HepG2 (cell line): ENCODE measurements at regions not wholly inside any gene's neighbourhood (a gene's known extent, or its start where the extent isn't known, plus 50 kb on each side); places are given as distances from the start of the nearest gene placed in this dataset.

ENCODE experiments used
- ATAC-seq: fragments of 200-7000 bp; cut with Tn5 transposase; 3 replicates; pipeline ENCODE4 v1.9.1; 2020; ENCODE audit warnings: mild to moderate bottlenecking, moderate library complexity
- BruUV-seq: library from RNA; stranded (reverse); fragments of 400-500 nt; replicated peaks from 2 replicates; lab custom pipeline; 2021; lab: Mats Ljungman, UMichigan
- CTCF ChIA-PET: fragments of 300-600 bp; formaldehyde crosslinking; extraction: SDS; loops from one replicate; lab custom pipeline; 2021; ENCODE audit warnings: low total read pairs, inconsistent platforms, low intra/inter-chr PET ratio; lab: Yijun Ruan, JAX
- POLR2A ChIA-PET: fragments of 350-600 bp; sonication (Branson Sonifier 250); formaldehyde crosslinking; loops from one replicate; lab custom pipeline; 2020; ENCODE audit warnings: antibody characterized with exemption, inconsistent platforms; lab: Yijun Ruan, JAX
- DNase-seq: peaks from one replicate; pipeline ENCODE4 v3.0.0-alpha.2; 2015; ENCODE audit warnings: low spot score
- FAIRE-seq: peaks from 3 replicates; lab custom pipeline; 2011; peaks lifted over from hg19 to GRCh38; lab: Jason Lieb, UNC
- H2AFZ ChIP-seq: one replicate; pipeline ENCODE4 v1.6.1; 2011; ENCODE audit warnings: low read length, inconsistent platforms
- H3K27ac ChIP-seq: fragments of 300-600 bp; 3 replicates; pipeline ENCODE4 v1.8.0; 2011; ENCODE audit warnings: mixed run types, mild to moderate bottlenecking, mixed read lengths, low read length, inconsistent platforms; ENCODE audit not compliant: insufficient read depth; ENCODE audit errors: extremely low read length
- H3K27me3 ChIP-seq, 2 experiments: fragments of 200-600 bp in 1 of 2; 2 replicates in 1 of 2; 3 replicates in 1 of 2; pipeline versions ENCODE4 v1.6.0 to v1.8.0; 2011; ENCODE audit warnings: low read length in 2 of 2, mild to moderate bottlenecking in 2 of 2, moderate library complexity in 2 of 2, inconsistent platforms in 1 of 2; ENCODE audit not compliant: insufficient read depth in 2 of 2, control insufficient read depth in 1 of 2
- H3K36me3 ChIP-seq, 2 experiments: fragments of 200-600 bp in 1 of 2; replicated peaks in 1 of 2; 2 replicates in 1 of 2; 3 replicates in 1 of 2; pipeline versions ENCODE4 v1.5.1 to v1.8.0; 2011; ENCODE audit warnings: low read length in 2 of 2, inconsistent platforms in 1 of 2; ENCODE audit not compliant: insufficient read depth in 2 of 2, control insufficient read depth in 1 of 2
- H3K4me1 ChIP-seq: 2 replicates; pipeline ENCODE4 v1.5.1; 2012; ENCODE audit warnings: low read length, inconsistent platforms; ENCODE audit not compliant: insufficient read depth
- H3K4me2 ChIP-seq: 2 replicates; pipeline ENCODE4 v1.6.0; 2011; ENCODE audit warnings: low read depth, low read length, inconsistent platforms
- H3K4me3 ChIP-seq, 3 experiments: fragments of 200-600 bp in 1 of 3; sonication (generic), shearing (Covaris generic) in 1 of 3; replicated peaks in 1 of 3; 2 replicates each; pipeline ENCODE4 v1.5.1; 2011 to 2016; ENCODE audit warnings: low read length in 3 of 3, inconsistent platforms in 2 of 3, low read depth in 2 of 3, mild to moderate bottlenecking in 2 of 3, control low read depth in 1 of 3, mixed read lengths in 1 of 3; ENCODE audit not compliant: insufficient read depth in 1 of 3
- H3K79me2 ChIP-seq: one replicate; pipeline ENCODE4 v1.6.1; 2011; ENCODE audit warnings: low read length, inconsistent platforms; ENCODE audit not compliant: insufficient read depth
- H3K9ac ChIP-seq: 2 replicates; pipeline ENCODE4 v1.6.0; 2011; ENCODE audit warnings: mild to moderate bottlenecking, low read depth, low read length, inconsistent platforms; ENCODE audit not compliant: insufficient read depth
- H3K9me3 ChIP-seq: 2 replicates; pipeline ENCODE4 v1.5.1; 2012; ENCODE audit warnings: mild to moderate bottlenecking, low read length
- H4K20me1 ChIP-seq: 2 replicates; pipeline ENCODE4 v1.6.0; 2011; ENCODE audit warnings: inconsistent platforms, mild to moderate bottlenecking, low read length, moderate library complexity; ENCODE audit not compliant: insufficient read depth
- ARID2 ChIP-seq: sonication (generic); formaldehyde crosslinking; IDR thresholded peaks from 2 replicates; pipeline ENCODE4 v1.8.1; 2022; ENCODE audit warnings: mild to moderate bottlenecking, missing genetic modification reagents, borderline replicate concordance
- BCL6 ChIP-seq: IDR thresholded peaks from 2 replicates; pipeline ENCODE4 v1.6.1; 2016; ENCODE audit warnings: missing genetic modification reagents, missing compliant biosample characterization
- EHMT2 ChIP-seq: fragments of 200-600 bp; sonication (generic); IDR thresholded peaks from 2 replicates; pipeline ENCODE4 v1.7.0; 2017; ENCODE audit warnings: antibody characterized with exemption, low read depth, low read length, borderline replicate concordance
- ESRRA ChIP-seq: sonication (generic); formaldehyde crosslinking; IDR thresholded peaks from 2 replicates; pipeline ENCODE4 v1.5.1; 2020; ENCODE audit warnings: mild to moderate bottlenecking, low read depth, missing genetic modification reagents
- MAFK ChIP-seq, 2 experiments: IDR thresholded peaks in 1 of 2; conservative IDR thresholded peaks in 1 of 2; 2 replicates each; pipeline ENCODE4 v1.6.1; 2011; ENCODE audit warnings: improper control_type of control experiment in 2 of 2, low read length in 2 of 2
- TEAD2 ChIP-seq: sonication (generic); formaldehyde crosslinking; IDR thresholded peaks from 2 replicates; pipeline ENCODE4 v1.9.0; 2021; ENCODE audit warnings: missing genetic modification reagents
- TOE1 ChIP-seq: sonication (generic); formaldehyde crosslinking; IDR thresholded peaks from 2 replicates; pipeline ENCODE4 v1.4.0; 2020; ENCODE audit warnings: mild to moderate bottlenecking, missing genetic modification reagents
- ZMYM3 ChIP-seq: sonication (generic); formaldehyde crosslinking; IDR thresholded peaks from 2 replicates; pipeline ENCODE4 v1.5.1; 2020; ENCODE audit warnings: mild to moderate bottlenecking, missing genetic modification reagents
- ZNF549 ChIP-seq: sonication (generic); formaldehyde crosslinking; IDR thresholded peaks from 2 replicates; pipeline ENCODE4 v1.5.0; 2020; ENCODE audit warnings: missing genetic modification reagents
- in situ Hi-C: cut with HindIII; loops from 2 replicates; pipeline ENCODE4 v1.10.0; 2017; ENCODE audit warnings: low pct_unique_long_range_greater_than_20kb; ENCODE audit not compliant: extremely low pct_ligation_motif_present
- intact Hi-C: fragments of 100-400 bp; cut with micrococcal nuclease; formaldehyde crosslinking; loops from one replicate; pipeline ENCODE4 v1.10.0; 2022; ENCODE audit not compliant: unreplicated experiment
- TF ChIP-seq, protein P1 (sequence below): sonication (generic); formaldehyde crosslinking; IDR thresholded peaks from 2 replicates; pipeline ENCODE4 v1.4.0; 2020; ENCODE audit warnings: mild to moderate bottlenecking, missing genetic modification reagents
- TF ChIP-seq, protein P2 (sequence below): sonication (generic); formaldehyde crosslinking; IDR thresholded peaks from 2 replicates; pipeline ENCODE4 v1.5.0; 2020; ENCODE audit warnings: mild to moderate bottlenecking, missing genetic modification reagents
- TF ChIP-seq, protein P3 (sequence below): sonication (generic); formaldehyde crosslinking; IDR thresholded peaks from 2 replicates; pipeline ENCODE4 v1.8.0; 2022; ENCODE audit warnings: missing genetic modification reagents, mild to moderate bottlenecking, inconsistent platforms, borderline replicate concordance
- TF ChIP-seq, protein P4 (sequence below): sonication (generic); formaldehyde crosslinking; IDR thresholded peaks from 2 replicates; pipeline ENCODE4 v1.4.0; 2020; ENCODE audit warnings: missing genetic modification reagents, low read depth, mild to moderate bottlenecking, borderline replicate concordance
- TF ChIP-seq, protein P5 (sequence below): sonication (generic); formaldehyde crosslinking; IDR thresholded peaks from 2 replicates; pipeline ENCODE4 v1.8.1; 2023; ENCODE audit warnings: mild to moderate bottlenecking, missing genetic modification reagents, borderline replicate concordance

DNA sequence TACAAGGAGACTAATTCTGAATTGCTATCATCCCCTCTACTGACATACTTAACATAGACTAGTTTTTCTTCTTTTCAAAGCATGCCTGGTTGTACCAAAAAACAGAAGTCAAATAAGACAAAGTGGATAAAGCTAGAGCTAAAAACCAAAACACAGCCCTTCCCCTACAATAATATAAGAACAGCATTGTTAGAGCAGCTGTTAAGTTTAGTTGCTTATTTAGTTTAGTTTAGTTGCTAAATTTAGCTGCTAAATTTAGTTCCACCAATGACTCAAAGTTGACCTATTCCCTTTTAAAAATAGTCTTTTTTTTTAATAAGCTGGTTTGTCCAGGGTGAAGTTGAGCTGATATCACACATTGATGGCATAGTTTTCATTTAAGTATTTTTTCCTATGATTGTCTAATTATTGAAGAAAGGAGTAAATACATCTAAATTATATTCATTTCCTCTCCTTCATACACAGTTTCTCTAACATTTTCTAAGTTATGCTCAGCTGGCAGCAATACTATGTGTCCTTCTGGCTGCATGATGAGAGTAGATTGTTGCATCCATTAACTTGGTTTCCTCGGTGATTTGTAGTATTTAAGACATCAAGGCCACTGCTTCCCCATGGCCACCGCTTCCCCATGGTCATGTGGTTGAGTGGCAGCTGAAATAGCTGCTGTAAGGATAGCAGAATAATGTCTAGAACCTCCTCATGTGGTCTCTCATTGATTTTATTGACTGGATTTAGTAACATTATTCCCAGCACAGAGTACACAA lies 718.6 kb upstream of the NECTIN3 start (continued):
- TF ChIP-seq TOE1 (CRISPR knock-in tag) = no peak
- TF ChIP-seq, protein P1, sequence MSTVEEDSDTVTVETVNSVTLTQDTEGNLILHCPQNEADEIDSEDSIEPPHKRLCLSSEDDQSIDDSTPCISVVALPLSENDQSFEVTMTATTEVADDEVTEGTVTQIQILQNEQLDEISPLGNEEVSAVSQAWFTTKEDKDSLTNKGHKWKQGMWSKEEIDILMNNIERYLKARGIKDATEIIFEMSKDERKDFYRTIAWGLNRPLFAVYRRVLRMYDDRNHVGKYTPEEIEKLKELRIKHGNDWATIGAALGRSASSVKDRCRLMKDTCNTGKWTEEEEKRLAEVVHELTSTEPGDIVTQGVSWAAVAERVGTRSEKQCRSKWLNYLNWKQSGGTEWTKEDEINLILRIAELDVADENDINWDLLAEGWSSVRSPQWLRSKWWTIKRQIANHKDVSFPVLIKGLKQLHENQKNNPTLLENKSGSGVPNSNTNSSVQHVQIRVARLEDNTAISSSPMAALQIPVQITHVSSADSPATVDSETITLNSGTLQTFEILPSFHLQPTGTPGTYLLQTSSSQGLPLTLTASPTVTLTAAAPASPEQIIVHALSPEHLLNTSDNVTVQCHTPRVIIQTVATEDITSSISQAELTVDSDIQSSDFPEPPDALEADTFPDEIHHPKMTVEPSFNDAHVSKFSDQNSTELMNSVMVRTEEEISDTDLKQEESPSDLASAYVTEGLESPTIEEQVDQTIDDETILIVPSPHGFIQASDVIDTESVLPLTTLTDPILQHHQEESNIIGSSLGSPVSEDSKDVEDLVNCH (CRISPR knock-in tag) = no peak

DNA sequence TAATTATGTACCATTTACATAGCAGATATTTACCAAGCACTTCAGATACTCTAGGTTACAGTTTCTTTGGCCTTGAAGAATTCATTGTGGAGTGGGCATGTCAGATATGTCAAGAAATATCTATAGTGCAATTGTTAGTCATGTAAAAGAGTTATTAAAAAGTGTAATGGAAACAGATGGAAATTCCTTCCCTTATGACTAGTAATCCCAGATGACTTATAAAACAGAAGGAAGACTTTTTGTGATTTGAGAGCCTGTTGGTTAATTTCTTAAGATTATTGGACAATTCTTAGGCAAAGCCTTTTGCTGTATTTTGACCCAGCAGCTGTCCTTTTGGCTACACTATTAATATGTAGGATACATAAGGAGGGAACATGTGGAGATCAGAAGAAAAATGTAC lies 708.9 kb upstream of the NECTIN3 start:
- no peaks in the 10 kb centered on the region for H3K36me3 ChIP-seq
- TF ChIP-seq, protein P2, sequence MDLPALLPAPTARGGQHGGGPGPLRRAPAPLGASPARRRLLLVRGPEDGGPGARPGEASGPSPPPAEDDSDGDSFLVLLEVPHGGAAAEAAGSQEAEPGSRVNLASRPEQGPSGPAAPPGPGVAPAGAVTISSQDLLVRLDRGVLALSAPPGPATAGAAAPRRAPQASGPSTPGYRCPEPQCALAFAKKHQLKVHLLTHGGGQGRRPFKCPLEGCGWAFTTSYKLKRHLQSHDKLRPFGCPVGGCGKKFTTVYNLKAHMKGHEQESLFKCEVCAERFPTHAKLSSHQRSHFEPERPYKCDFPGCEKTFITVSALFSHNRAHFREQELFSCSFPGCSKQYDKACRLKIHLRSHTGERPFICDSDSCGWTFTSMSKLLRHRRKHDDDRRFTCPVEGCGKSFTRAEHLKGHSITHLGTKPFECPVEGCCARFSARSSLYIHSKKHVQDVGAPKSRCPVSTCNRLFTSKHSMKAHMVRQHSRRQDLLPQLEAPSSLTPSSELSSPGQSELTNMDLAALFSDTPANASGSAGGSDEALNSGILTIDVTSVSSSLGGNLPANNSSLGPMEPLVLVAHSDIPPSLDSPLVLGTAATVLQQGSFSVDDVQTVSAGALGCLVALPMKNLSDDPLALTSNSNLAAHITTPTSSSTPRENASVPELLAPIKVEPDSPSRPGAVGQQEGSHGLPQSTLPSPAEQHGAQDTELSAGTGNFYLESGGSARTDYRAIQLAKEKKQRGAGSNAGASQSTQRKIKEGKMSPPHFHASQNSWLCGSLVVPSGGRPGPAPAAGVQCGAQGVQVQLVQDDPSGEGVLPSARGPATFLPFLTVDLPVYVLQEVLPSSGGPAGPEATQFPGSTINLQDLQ (CRISPR knock-in tag) = no peak
- TF ChIP-seq, protein P3, sequence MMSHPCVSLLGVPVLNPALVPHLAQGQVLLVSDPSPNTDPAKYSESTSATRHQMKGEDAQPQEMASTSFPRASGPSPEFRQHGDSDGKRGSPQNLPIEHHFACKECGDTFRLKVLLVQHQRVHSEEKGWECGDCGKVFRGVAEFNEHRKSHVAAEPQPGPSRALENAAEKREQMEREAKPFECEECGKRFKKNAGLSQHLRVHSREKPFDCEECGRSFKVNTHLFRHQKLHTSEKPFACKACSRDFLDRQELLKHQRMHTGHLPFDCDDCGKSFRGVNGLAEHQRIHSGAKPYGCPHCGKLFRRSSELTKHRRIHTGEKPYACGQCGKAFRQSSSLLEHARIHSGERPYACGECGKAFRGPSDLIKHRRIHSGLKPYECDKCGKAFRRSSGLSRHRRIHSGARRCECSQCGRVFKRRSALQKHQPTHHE = no peak
- TF ChIP-seq, protein P4, sequence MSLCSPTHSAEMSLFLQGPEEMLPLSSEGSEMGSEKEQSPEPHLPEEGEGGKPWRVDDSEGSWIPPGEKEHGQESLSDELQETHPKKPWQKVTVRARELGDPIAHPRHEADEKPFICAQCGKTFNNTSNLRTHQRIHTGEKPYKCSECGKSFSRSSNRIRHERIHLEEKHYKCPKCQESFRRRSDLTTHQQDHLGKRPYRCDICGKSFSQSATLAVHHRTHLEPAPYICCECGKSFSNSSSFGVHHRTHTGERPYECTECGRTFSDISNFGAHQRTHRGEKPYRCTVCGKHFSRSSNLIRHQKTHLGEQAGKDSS (CRISPR knock-in tag) = no peak
- no peak for TF ChIP-seq BCL6 (CRISPR knock-in tag)
- TF ChIP-seq ZMYM3 = no peak
- no peak for TF ChIP-seq ZNF549 (CRISPR knock-in tag)
- TF ChIP-seq, protein P5, sequence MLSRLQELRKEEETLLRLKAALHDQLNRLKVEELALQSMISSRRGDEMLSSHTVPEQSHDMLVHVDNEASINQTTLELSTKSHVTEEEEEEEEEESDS = no peak
- TF ChIP-seq EHMT2 = no peak
- no peak for TF ChIP-seq TEAD2
- TF ChIP-seq ESRRA (CRISPR knock-in tag) = no peak
- no peak for TF ChIP-seq MAFK (conservative IDR thresholded peaks at IDR 0.05 in 1 of 2, IDR thresholded peaks at IDR 0.05 in 1 of 2; ENCODE audit: low read length in 2 of 2)
- TF ChIP-seq ARID2 (CRISPR knock-in tag) = no peak

More for the DNA sequence above, 708.9 kb upstream of the NECTIN3 start:
- POLR2A ChIA-PET = no interaction called here
- no TSS peak for BruUV-seq
- H3K4me1 ChIP-seq = no peaks in the 10 kb centered on the region
- H3K79me2 ChIP-seq = no peaks in the 10 kb centered on the region
- no peak overlapping the region for H3K27ac ChIP-seq
- H4K20me1 ChIP-seq = no peaks in the 10 kb centered on the region
- DNase-seq (no peak), ATAC-seq (no peak), FAIRE-seq (no peak)
- no peak overlapping the region for H3K4me2 ChIP-seq
- H3K4me3 ChIP-seq = no peak overlapping the region
- H3K9ac ChIP-seq = no peak overlapping the region
- CTCF ChIA-PET = no interaction called here
- in situ Hi-C loops = no loop called here
- intact Hi-C loops = no loop called here
- no peaks in the 10 kb centered on the region for H3K27me3 ChIP-seq
- no peak overlapping the region for H2AFZ ChIP-seq
- no peaks in the 10 kb centered on the region for H3K9me3 ChIP-seq
